ENCODE measurements at regions not wholly inside any gene's neighbourhood (a gene's known extent, or its start where the extent isn't known, plus 50 kb on each side); places are given as distances from the start of the nearest gene placed in this dataset.

DNA sequence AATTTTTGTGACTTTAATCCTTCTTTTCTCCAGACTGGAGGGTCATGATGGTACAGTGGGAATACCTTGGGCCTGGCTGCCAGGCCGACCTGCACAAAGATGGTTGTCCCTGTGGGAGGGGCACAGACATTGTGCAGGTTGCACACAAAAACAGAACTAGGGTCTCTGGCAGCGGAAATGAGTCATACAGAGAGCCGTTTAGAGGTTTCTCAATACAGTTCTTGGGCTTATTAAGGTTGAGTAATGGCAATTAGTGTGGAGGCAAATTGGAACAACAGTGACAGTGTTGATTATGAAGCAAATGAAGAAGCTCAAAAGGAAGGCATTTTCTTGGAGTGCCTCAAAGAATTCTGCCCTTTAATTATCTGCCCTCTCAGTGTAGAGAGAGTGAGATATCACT lies 173.6 kb downstream of the TENT4A start:
- H3K27ac ChIP-seq (ENCODE audit: low read length), result no peak overlapping the region
- ATAC-seq (no peak), DNase-seq (no peak)
- H3K27me3 Mint-ChIP-seq (ENCODE audit: low read depth in 2 of 2), result peaks cover 0 to 4% of the 10 kb centered on the region in 2 donors
- no peak overlapping the region for H3K4me3 Mint-ChIP-seq
- H3K9me3 ChIP-seq (ENCODE audit: control insufficient read depth, insufficient read depth, low read length), result peaks cover 17% of the 10 kb centered on the region
- no peaks in the 10 kb centered on the region for H3K4me1 ChIP-seq (ENCODE audit: control insufficient read depth, insufficient read depth, low read length)
- 51% methylated on average over 3 of the region's 3 CpGs for WGBS (ENCODE audit: insufficient coverage)
- TF ChIP-seq CTCF (IDR thresholded peaks at IDR 0.05), result no peak
- H3K27me3 ChIP-seq (ENCODE audit: control insufficient read depth, insufficient read depth, low read length), result no peaks in the 10 kb centered on the region
- no peaks in the 10 kb centered on the region for H3K4me1 Mint-ChIP-seq
- no peaks in the 10 kb centered on the region for H3K36me3 ChIP-seq (ENCODE audit: control insufficient read depth, insufficient read depth, low read length)
- H3K27ac Mint-ChIP-seq, result no peak overlapping the region
- intact Hi-C loops (cut with micrococcal nuclease), result no loop called here
- no peaks in the 10 kb centered on the region for H3K36me3 Mint-ChIP-seq
- peaks cover 4 to 16% of the 10 kb centered on the region in 2 donors for H3K9me3 Mint-ChIP-seq
- no peak overlapping the region for H3K4me3 ChIP-seq (ENCODE audit: low read length)

DNA sequence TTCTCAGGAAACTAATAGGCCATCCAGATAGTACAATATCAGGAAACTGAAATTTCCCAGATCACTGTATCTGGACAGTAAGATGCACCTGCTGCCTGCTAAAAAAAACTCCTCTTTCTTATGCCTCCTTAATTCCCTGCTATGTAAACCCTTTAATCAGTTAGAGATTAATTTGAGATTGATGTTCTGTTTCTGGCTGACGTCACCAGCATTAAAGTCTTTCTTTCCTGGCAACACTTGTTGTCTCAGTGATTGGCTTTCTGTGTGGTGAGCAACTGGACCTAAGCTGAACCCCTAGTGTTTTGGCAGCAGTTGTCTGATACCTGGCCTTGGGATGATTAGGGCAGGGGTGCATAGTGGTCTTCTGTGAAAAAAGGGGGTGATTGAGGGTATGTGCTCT lies 175.8 kb downstream of the TENT4A start:
- no peak overlapping the region for H3K4me3 ChIP-seq (ENCODE audit: low read length)
- no peak for ATAC-seq
- H3K27ac Mint-ChIP-seq, result no peak overlapping the region
- no peaks in the 10 kb centered on the region for H3K36me3 ChIP-seq (ENCODE audit: control insufficient read depth, insufficient read depth, low read length)
- WGBS (ENCODE audit: insufficient coverage), result 95% methylated on average over 1 of the region's 1 CpG
- no peak for DNase-seq
- peaks cover 0 to 4% of the 10 kb centered on the region in 2 donors for H3K27me3 Mint-ChIP-seq (ENCODE audit: low read depth in 2 of 2)
- peaks cover 17% of the 10 kb centered on the region for H3K9me3 ChIP-seq (ENCODE audit: control insufficient read depth, insufficient read depth, low read length)
- no peak overlapping the region for H3K4me3 Mint-ChIP-seq
- H3K27me3 ChIP-seq (ENCODE audit: control insufficient read depth, insufficient read depth, low read length), result no peaks in the 10 kb centered on the region
- intact Hi-C loops (cut with micrococcal nuclease), result no loop called here
- H3K4me1 Mint-ChIP-seq, result no peaks in the 10 kb centered on the region
- no peak for TF ChIP-seq CTCF (IDR thresholded peaks at IDR 0.05)
- no peak overlapping the region for H3K27ac ChIP-seq (ENCODE audit: low read length)
- H3K9me3 Mint-ChIP-seq, result peaks cover 7 to 16% of the 10 kb centered on the region in 2 donors
- H3K36me3 Mint-ChIP-seq, result no peaks in the 10 kb centered on the region
- H3K4me1 ChIP-seq (ENCODE audit: control insufficient read depth, insufficient read depth, low read length), result no peaks in the 10 kb centered on the region

DNA sequence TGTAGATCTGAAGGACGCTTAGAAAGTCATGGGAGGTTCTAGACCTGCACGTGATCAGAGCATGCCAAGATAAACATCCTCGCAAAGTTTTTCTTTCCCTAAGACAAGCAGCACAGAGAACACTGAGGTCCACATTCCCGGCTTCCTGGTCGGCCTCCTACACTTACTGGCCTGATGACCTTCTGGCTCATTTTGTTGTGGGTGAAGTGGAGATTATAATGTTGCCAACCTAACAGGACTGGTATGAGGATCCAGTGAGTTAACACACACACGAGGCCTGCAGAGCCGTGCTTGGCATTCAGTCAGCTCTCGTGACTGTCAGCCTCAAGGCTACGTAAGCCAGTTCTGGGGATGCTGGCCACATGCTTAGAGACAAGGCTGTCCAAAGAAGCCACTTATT lies 186.0 kb downstream of the TENT4A start:
- Mint-ChIP-seq H3K9me3 (peaks cover 4 to 8% of the 10 kb centered on the region in 2 donors), H3K36me3 (no peaks in the 10 kb centered on the region), H3K27me3 (ENCODE audit: low read depth in 2 of 2) (no peaks in the 10 kb centered on the region), H3K27ac (no peak overlapping the region), H3K4me3 (no peak overlapping the region), H3K4me1 (no peaks in the 10 kb centered on the region)
- TF ChIP-seq CTCF (IDR thresholded peaks at IDR 0.05), result no peak
- WGBS (ENCODE audit: insufficient coverage), result 82% methylated on average over 9 of the region's 9 CpGs
- Histone ChIP-seq H3K36me3 (ENCODE audit: control insufficient read depth, insufficient read depth, low read length) (no peaks in the 10 kb centered on the region), H3K9me3 (ENCODE audit: control insufficient read depth, insufficient read depth, low read length) (no peaks in the 10 kb centered on the region), H3K4me3 (ENCODE audit: low read length) (no peak overlapping the region), H3K4me1 (ENCODE audit: control insufficient read depth, insufficient read depth, low read length) (no peaks in the 10 kb centered on the region), H3K27me3 (ENCODE audit: control insufficient read depth, insufficient read depth, low read length) (no peaks in the 10 kb centered on the region), H3K27ac (ENCODE audit: low read length) (no peak overlapping the region)
- DNase-seq (no peak), ATAC-seq (no peak)
- intact Hi-C loops (cut with micrococcal nuclease), result no loop called here
